GM12878 (cell line): ENCODE measurements at regions not wholly inside any gene's neighbourhood (a gene's known extent, or its start where the extent isn't known, plus 50 kb on each side); places are given as distances from the start of the nearest gene placed in this dataset.

Experiments used
- ASH2L ChIP-seq: fragments of 300-600, 200-600 bp; sonication (generic); IDR thresholded peaks from 2 replicates; pipeline ENCODE4 v1.6.1; 2017; ENCODE audit warnings: low read depth, mild to moderate bottlenecking, borderline replicate concordance
- ATF7 ChIP-seq: fragments of 450-650 bp; IDR thresholded peaks from 2 replicates; pipeline ENCODE4 v1.6.1; 2016; ENCODE audit warnings: low read depth, mild to moderate bottlenecking
- BACH1 ChIP-seq: fragments of 450-650 bp; IDR thresholded peaks from 2 replicates; pipeline ENCODE4 v1.6.1; 2017; ENCODE audit warnings: mild to moderate bottlenecking, borderline replicate concordance
- BRCA1 ChIP-seq: IDR thresholded peaks from 2 replicates; pipeline ENCODE4 v1.6.1; 2011; ENCODE audit warnings: low read depth, low read length, improper control_type of control experiment
- CEBPB ChIP-seq, 2 experiments: fragments of 150-350 bp in 1 of 2; IDR thresholded peaks; 2 replicates each; pipeline ENCODE4 v1.6.1; 2012 to 2014; ENCODE audit warnings: low read depth in 2 of 2, low read length in 2 of 2, borderline replicate concordance in 1 of 2, inconsistent platforms in 1 of 2
- CHD2 ChIP-seq: IDR thresholded peaks from 2 replicates; pipeline ENCODE4 v1.6.1; 2011; ENCODE audit warnings: low read depth, low read length, improper control_type of control experiment, borderline replicate concordance
- ETV6 ChIP-seq, 2 experiments: fragments of 450-650 bp in 1 of 2; IDR thresholded peaks in 1 of 2; conservative IDR thresholded peaks in 1 of 2; 2 replicates each; pipeline ENCODE4 v1.6.1; 2014; ENCODE audit warnings: antibody characterized with exemption in 1 of 2, borderline replicate concordance in 1 of 2, low read depth in 1 of 2, mild to moderate bottlenecking in 1 of 2, moderate library complexity in 1 of 2
- FOXM1 ChIP-seq: IDR thresholded peaks from 2 replicates; pipeline ENCODE4 v1.6.1; 2012; ENCODE audit warnings: low read depth, mild to moderate bottlenecking, inconsistent platforms, low read length, moderate library complexity
- IKZF1 ChIP-seq: fragments of 450-650 bp; conservative IDR thresholded peaks from 2 replicates; pipeline ENCODE4 v1.6.1; 2017; ENCODE audit warnings: antibody characterized with exemption, mild to moderate bottlenecking
- IKZF2 ChIP-seq, 2 experiments: fragments of 450-650 bp; IDR thresholded peaks; 2 replicates each; pipeline ENCODE4 v1.6.1; 2017; ENCODE audit warnings: mild to moderate bottlenecking in 2 of 2, moderate library complexity in 2 of 2
- JUNB ChIP-seq: IDR thresholded peaks from 2 replicates; pipeline ENCODE4 v1.6.1; 2016; ENCODE audit warnings: antibody characterized with exemption, mild to moderate bottlenecking
- LARP7 ChIP-seq: fragments of 450-650 bp; IDR thresholded peaks from 2 replicates; pipeline ENCODE4 v1.6.1; 2017; ENCODE audit warnings: mild to moderate bottlenecking
- MEF2A ChIP-seq: IDR thresholded peaks from 2 replicates; pipeline ENCODE4 v1.6.1; 2011; ENCODE audit warnings: low read depth, mild to moderate bottlenecking, low read length, moderate library complexity; ENCODE audit not compliant: insufficient read depth
- MXI1 ChIP-seq: fragments of 150-350 bp; IDR thresholded peaks from 2 replicates; pipeline ENCODE4 v1.6.1; 2011; ENCODE audit warnings: low read depth, mild to moderate bottlenecking, inconsistent platforms, low read length, improper control_type of control experiment
- POLR2AphosphoS2 ChIP-seq: IDR thresholded peaks from 2 replicates; pipeline ENCODE4 v1.6.1; 2011; ENCODE audit warnings: low read depth, mild to moderate bottlenecking, low read length, improper control_type of control experiment, moderate library complexity
- RAD51 ChIP-seq: fragments of 450-650 bp; IDR thresholded peaks from 2 replicates; pipeline ENCODE4 v1.6.1; 2016; ENCODE audit warnings: moderate library complexity, mild to moderate bottlenecking, inconsistent platforms
- RUNX3 ChIP-seq: IDR thresholded peaks from 2 replicates; pipeline ENCODE4 v1.6.1; 2012; ENCODE audit warnings: low read length, inconsistent platforms
- SMAD5 ChIP-seq: IDR thresholded peaks from 2 replicates; pipeline ENCODE4 v1.6.1; 2016; ENCODE audit warnings: antibody characterized with exemption, low read depth
- STAT3 ChIP-seq: IDR thresholded peaks from 2 replicates; pipeline ENCODE4 v1.6.1; 2011; ENCODE audit warnings: low read depth, low read length, improper control_type of control experiment
- TARDBP ChIP-seq: IDR thresholded peaks from 2 replicates; pipeline ENCODE4 v1.6.1; 2016; ENCODE audit warnings: borderline replicate concordance
- TBL1XR1 ChIP-seq: IDR thresholded peaks from 2 replicates; pipeline ENCODE4 v1.6.1; 2012; ENCODE audit warnings: low read depth, low read length, improper control_type of control experiment
- TCF3 ChIP-seq: IDR thresholded peaks from 2 replicates; pipeline ENCODE4 v1.6.1; 2012; ENCODE audit warnings: low read depth, mild to moderate bottlenecking, low read length, borderline replicate concordance; ENCODE audit not compliant: insufficient read depth
- ZNF24 ChIP-seq: fragments of 450-650 bp; IDR thresholded peaks from 2 replicates; pipeline ENCODE4 v1.6.1; 2017; ENCODE audit warnings: antibody characterized with exemption, mild to moderate bottlenecking
- TF ChIP-seq, protein P1 (sequence below): IDR thresholded peaks from 2 replicates; pipeline ENCODE4 v1.6.1; 2011; ENCODE audit warnings: low read depth, mild to moderate bottlenecking, low read length, moderate library complexity, borderline replicate concordance; ENCODE audit errors: extremely low read depth
- TF ChIP-seq, protein P2 (sequence below): fragments of 150-350 bp; IDR thresholded peaks from 2 replicates; pipeline ENCODE4 v1.6.1; 2016; ENCODE audit warnings: low read depth, low read length
- TF ChIP-seq, protein P3 (sequence below): fragments of 150-350 bp; IDR thresholded peaks from 2 replicates; pipeline ENCODE4 v1.6.1; 2014; ENCODE audit warnings: mild to moderate bottlenecking, low read depth, low read length

DNA sequence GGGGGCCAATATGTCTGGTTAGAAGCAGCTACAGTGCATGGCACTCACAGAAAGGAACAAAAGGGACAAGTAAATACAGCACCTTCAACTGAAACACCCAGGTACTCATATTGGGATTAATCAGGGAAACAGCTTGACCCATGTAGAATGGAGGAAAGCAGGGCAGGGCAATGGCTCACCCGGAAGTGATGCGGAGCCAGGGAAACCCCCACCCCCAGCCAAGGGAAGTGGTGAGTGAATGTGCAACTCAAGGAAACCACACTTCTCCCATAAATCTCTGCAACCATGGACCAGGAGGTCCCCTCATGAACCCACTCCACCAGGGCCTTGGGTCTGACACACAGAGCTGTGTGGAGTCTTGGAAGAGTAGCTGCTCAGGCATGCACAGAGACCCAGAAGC, 117.1 kb downstream of the MTHFS start (continued):
- TF ChIP-seq, protein P1, sequence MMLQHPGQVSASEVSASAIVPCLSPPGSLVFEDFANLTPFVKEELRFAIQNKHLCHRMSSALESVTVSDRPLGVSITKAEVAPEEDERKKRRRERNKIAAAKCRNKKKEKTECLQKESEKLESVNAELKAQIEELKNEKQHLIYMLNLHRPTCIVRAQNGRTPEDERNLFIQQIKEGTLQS = no peak
- TF ChIP-seq TARDBP (no peak), BACH1 (no peak), BRCA1 (no peak), RAD51 (no peak), IKZF1 (0 out of 2 replicates have a peak, but pooled peaks have one; percentile 20), CEBPB (IDR thresholded peaks at IDR 0.05; ENCODE audit: borderline replicate concordance in 1 of 2, low read depth in 2 of 2, low read length in 2 of 2) (no peak), ZNF24 (no peak), FOXM1 (no peak), TCF3 (no peak), ETV6 (conservative IDR thresholded peaks at IDR 0.05 in 1 of 2, IDR thresholded peaks at IDR 0.05 in 1 of 2; ENCODE audit: borderline replicate concordance in 1 of 2, low read depth in 1 of 2) (peak in 1 of 2 experiments; percentile 81; a peak in 2 of 4 replicates), POLR2AphosphoS2 (no peak), RUNX3 (peak; percentile 82), CHD2 (no peak), LARP7 (no peak), TBL1XR1 (no peak), MXI1 (no peak), STAT3 (no peak), ASH2L (no peak), JUNB (peak; percentile 60), IKZF2 (IDR thresholded peaks at IDR 0.05) (no peak), ATF7 (no peak), SMAD5 (no peak), MEF2A (no peak)
- TF ChIP-seq, protein P2, sequence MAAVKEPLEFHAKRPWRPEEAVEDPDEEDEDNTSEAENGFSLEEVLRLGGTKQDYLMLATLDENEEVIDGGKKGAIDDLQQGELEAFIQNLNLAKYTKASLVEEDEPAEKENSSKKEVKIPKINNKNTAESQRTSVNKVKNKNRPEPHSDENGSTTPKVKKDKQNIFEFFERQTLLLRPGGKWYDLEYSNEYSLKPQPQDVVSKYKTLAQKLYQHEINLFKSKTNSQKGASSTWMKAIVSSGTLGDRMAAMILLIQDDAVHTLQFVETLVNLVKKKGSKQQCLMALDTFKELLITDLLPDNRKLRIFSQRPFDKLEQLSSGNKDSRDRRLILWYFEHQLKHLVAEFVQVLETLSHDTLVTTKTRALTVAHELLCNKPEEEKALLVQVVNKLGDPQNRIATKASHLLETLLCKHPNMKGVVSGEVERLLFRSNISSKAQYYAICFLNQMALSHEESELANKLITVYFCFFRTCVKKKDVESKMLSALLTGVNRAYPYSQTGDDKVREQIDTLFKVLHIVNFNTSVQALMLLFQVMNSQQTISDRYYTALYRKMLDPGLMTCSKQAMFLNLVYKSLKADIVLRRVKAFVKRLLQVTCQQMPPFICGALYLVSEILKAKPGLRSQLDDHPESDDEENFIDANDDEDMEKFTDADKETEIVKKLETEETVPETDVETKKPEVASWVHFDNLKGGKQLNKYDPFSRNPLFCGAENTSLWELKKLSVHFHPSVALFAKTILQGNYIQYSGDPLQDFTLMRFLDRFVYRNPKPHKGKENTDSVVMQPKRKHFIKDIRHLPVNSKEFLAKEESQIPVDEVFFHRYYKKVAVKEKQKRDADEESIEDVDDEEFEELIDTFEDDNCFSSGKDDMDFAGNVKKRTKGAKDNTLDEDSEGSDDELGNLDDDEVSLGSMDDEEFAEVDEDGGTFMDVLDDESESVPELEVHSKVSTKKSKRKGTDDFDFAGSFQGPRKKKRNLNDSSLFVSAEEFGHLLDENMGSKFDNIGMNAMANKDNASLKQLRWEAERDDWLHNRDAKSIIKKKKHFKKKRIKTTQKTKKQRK = no peak
- TF ChIP-seq, protein P3, sequence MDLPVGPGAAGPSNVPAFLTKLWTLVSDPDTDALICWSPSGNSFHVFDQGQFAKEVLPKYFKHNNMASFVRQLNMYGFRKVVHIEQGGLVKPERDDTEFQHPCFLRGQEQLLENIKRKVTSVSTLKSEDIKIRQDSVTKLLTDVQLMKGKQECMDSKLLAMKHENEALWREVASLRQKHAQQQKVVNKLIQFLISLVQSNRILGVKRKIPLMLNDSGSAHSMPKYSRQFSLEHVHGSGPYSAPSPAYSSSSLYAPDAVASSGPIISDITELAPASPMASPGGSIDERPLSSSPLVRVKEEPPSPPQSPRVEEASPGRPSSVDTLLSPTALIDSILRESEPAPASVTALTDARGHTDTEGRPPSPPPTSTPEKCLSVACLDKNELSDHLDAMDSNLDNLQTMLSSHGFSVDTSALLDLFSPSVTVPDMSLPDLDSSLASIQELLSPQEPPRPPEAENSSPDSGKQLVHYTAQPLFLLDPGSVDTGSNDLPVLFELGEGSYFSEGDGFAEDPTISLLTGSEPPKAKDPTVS = no peak
